Hepatocyte (in vitro differentiated cells): ENCODE measurements at regions not wholly inside any gene's neighbourhood (a gene's known extent, or its start where the extent isn't known, plus 50 kb on each side); places are given as distances from the start of the nearest gene placed in this dataset.

Experiments
- CTCF ChIP-seq: fragments of 200-600 bp; sonication (generic); IDR thresholded peaks from 2 replicates; pipeline ENCODE4 v1.5.1; 2016; ENCODE audit warnings: antibody characterized with exemption, mild to moderate bottlenecking; ENCODE audit not compliant: poor library complexity
- EZH2 ChIP-seq: fragments of 200-600 bp; sonication (generic); IDR thresholded peaks from 2 replicates; pipeline ENCODE4 v1.6.1; 2016; ENCODE audit warnings: antibody characterized with exemption, mild to moderate bottlenecking, borderline replicate concordance
- EZH2phosphoT487 ChIP-seq: fragments of 200-600 bp; sonication (generic); IDR thresholded peaks from one replicate; pipeline ENCODE4 v1.6.1; 2018; ENCODE audit warnings: antibody characterized with exemption, mild to moderate bottlenecking, low read depth, moderate library complexity; ENCODE audit not compliant: unreplicated experiment, severe bottlenecking

DNA sequence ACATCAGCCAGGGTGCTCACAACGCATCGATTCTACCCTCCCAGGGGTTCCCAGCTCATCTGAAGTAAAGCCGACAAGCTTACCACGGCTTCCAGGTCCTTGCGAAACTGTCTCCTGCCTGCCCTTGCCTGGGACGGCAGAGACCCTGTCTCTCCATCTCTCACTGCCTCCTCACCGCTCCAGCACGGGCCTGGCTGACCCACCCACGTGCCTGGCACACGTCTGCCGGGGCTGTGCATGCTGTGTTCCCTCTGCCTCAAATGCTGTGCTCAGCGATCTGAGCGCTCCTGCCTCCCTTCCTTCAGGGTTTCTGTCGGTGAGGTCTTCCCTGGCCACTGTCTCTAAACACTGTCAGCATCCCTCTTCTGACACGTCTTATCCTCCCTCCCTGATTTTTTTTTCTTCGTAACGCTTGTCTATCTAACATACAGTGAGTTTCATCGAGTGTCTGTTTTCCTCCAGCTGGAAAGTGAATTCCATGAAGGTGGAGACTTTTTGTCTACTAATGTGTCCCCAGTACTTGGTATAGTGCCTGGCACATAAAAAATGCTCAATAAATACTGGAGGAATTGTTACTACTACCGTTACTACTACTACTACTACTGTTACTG is 208.4 kb downstream of the IRF8 start:
- TF ChIP-seq CTCF (no peak), EZH2phosphoT487 (no peak), EZH2 (no peak)
